Skeletal muscle cell (primary cell): ENCODE measurements at regions not wholly inside any gene's neighbourhood (a gene's known extent, or its start where the extent isn't known, plus 50 kb on each side); places are given as distances from the start of the nearest gene placed in this dataset.
A peak's percentile ranks its signal among the peaks of the same experiment; 100 is the strongest.
"Not testable (repeated sequence)": the region's sequence is repeated elsewhere in the genome, so short reads cannot be mapped to it uniquely, and the experiment has no call there.

ENCODE experiments used
- DNase-seq: peaks from one replicate; pipeline ENCODE4 v3.0.0-alpha.2; 2010; ENCODE audit warnings: low read depth
- H3K4me3 ChIP-seq: 2 replicates; pipeline ENCODE4 v1.5.1; 2011; ENCODE audit warnings: low read depth, mild to moderate bottlenecking, control low read depth, low read length, moderate library complexity

- DNase-seq, H3K4me3 ChIP-seq: not testable (repeated sequence)
These were observed 575.9 kb upstream of the LRRN3 start for GRCh38 chr7:110514975-110515551.

GRCh38 chr7:110519851-110520250 lies 571.1 kb upstream of the LRRN3 start:
- H3K4me3 ChIP-seq = no peak overlapping the region
- DNase-seq = no peak

GRCh38 chr7:110521357-110521911 lies 569.5 kb upstream of the LRRN3 start:
- no peak for DNase-seq
- H3K4me3 ChIP-seq = no peak overlapping the region

- DNase-seq = no peak
- no peak overlapping the region for H3K4me3 ChIP-seq
These were observed 568.7 kb upstream of the LRRN3 start for GRCh38 chr7:110522061-110522760.

GRCh38 chr7:110522761-110523200 lies 568.1 kb upstream of the LRRN3 start:
- no peak for DNase-seq
- H3K4me3 ChIP-seq = no peak overlapping the region

- no peak overlapping the region for H3K4me3 ChIP-seq
- DNase-seq = no peak
These were observed 561.8 kb upstream of the LRRN3 start for GRCh38 chr7:110529175-110529574.

- no peak overlapping the region for H3K4me3 ChIP-seq
- no peak for DNase-seq
These were observed 559.7 kb upstream of the LRRN3 start for GRCh38 chr7:110531186-110531585.

GRCh38 chr7:110534241-110534931 lies 556.5 kb upstream of the LRRN3 start:
- DNase-seq = no peak
- H3K4me3 ChIP-seq = no peak overlapping the region

GRCh38 chr7:110539216-110539615 lies 551.7 kb upstream of the LRRN3 start:
- no peak overlapping the region for H3K4me3 ChIP-seq
- DNase-seq = no peak

- no peak overlapping the region for H3K4me3 ChIP-seq
- no peak for DNase-seq
These were observed 549.0 kb upstream of the LRRN3 start for GRCh38 chr7:110541962-110542361.

- H3K4me3 ChIP-seq = no peak overlapping the region
- DNase-seq = no peak
These were observed 546.7 kb upstream of the LRRN3 start for GRCh38 chr7:110544194-110544593.

- DNase-seq = no peak
- no peak overlapping the region for H3K4me3 ChIP-seq
These were observed 542.6 kb upstream of the LRRN3 start for GRCh38 chr7:110548372-110548771.

- DNase-seq = no peak
- no peak overlapping the region for H3K4me3 ChIP-seq
These were observed 533.8 kb upstream of the LRRN3 start for GRCh38 chr7:110557136-110557535.

GRCh38 chr7:110563286-110563685 lies 527.6 kb upstream of the LRRN3 start:
- not testable (repeated sequence) for DNase-seq, H3K4me3 ChIP-seq

- H3K4me3 ChIP-seq = no peak overlapping the region
- no peak for DNase-seq
These were observed 526.7 kb upstream of the LRRN3 start for GRCh38 chr7:110564246-110564645.

- no peak overlapping the region for H3K4me3 ChIP-seq
- DNase-seq = no peak
These were observed 522.5 kb upstream of the LRRN3 start for GRCh38 chr7:110568388-110568787.

- no peak for DNase-seq
- no peak overlapping the region for H3K4me3 ChIP-seq
These were observed 522.0 kb upstream of the LRRN3 start for GRCh38 chr7:110568932-110569331.

- no peak for DNase-seq
- H3K4me3 ChIP-seq = no peak overlapping the region
These were observed 521.3 kb upstream of the LRRN3 start for GRCh38 chr7:110569486-110570205.

GRCh38 chr7:110573862-110574528 lies 516.9 kb upstream of the LRRN3 start:
- peak; percentile 43 for DNase-seq
- H3K4me3 ChIP-seq = no peak overlapping the region
